HEK293 (cell line): ENCODE measurements at regions not wholly inside any gene's neighbourhood (a gene's known extent, or its start where the extent isn't known, plus 50 kb on each side); places are given as distances from the start of the nearest gene placed in this dataset.

Experiments
- CTCF ChIA-PET: fragments of 350-600 bp; formaldehyde crosslinking; extraction: SDS; loops from one replicate; lab custom pipeline; 2021; ENCODE audit warnings: antibody characterized with exemption; lab: Yijun Ruan, JAX
- POLR2A ChIA-PET: fragments of 300-600 bp; formaldehyde crosslinking; extraction: SDS; loops from one replicate; lab custom pipeline; 2020; ENCODE audit warnings: antibody characterized with exemption, inconsistent platforms; lab: Yijun Ruan, JAX
- H3K27ac ChIP-seq: fragments of 200-500 bp; sonication (Bioruptor generic); 2 replicates; pipeline ENCODE4 v1.5.1; 2014; ENCODE audit warnings: low read depth, low read length, control low read depth, inconsistent platforms; ENCODE audit errors: extremely low read depth
- H3K36me3 ChIP-seq, 2 experiments: fragments of 200-500 bp in 1 of 2; sonication (Bioruptor generic) in 1 of 2; 1 replicate in 1 of 2; 2 replicates in 1 of 2; pipeline ENCODE4 v1.5.1; 2014 to 2017; ENCODE audit warnings: inconsistent platforms in 2 of 2, low read length in 2 of 2; ENCODE audit not compliant: control insufficient read depth in 2 of 2, insufficient read depth in 1 of 2
- H3K4me1 ChIP-seq: fragments of 200-500 bp; sonication (Bioruptor generic); 2 replicates; pipeline ENCODE4 v1.5.1; 2014; ENCODE audit warnings: mild to moderate bottlenecking, low read length, inconsistent platforms; ENCODE audit not compliant: control insufficient read depth, insufficient read depth
- H3K4me3 ChIP-seq: 2 replicates; pipeline ENCODE4 v1.5.1; 2011; ENCODE audit warnings: low read depth, mild to moderate bottlenecking, control low read depth, low read length, moderate library complexity
- H3K9me3 ChIP-seq: fragments of 200-500 bp; sonication (Bioruptor generic); 2 replicates; pipeline ENCODE4 v1.5.1; 2014; ENCODE audit warnings: low read depth, low read length, inconsistent platforms; ENCODE audit not compliant: control insufficient read depth, insufficient read depth
- ATF2 ChIP-seq: fragments of 450-650 bp; formaldehyde crosslinking; IDR thresholded peaks from 2 replicates; pipeline ENCODE4 v1.5.1; 2016; ENCODE audit warnings: missing biosample characterization, missing genetic modification characterization, low read depth
- KLF17 ChIP-seq: fragments of 450-650 bp; formaldehyde crosslinking; IDR thresholded peaks from 2 replicates; pipeline ENCODE4 v1.5.1; 2016; ENCODE audit warnings: missing biosample characterization, missing genetic modification characterization
- MEIS1 ChIP-seq: sonication (generic); formaldehyde crosslinking; IDR thresholded peaks from 2 replicates; pipeline ENCODE4 v1.8.1; 2022; ENCODE audit warnings: missing genetic modification reagents, mild to moderate bottlenecking, borderline replicate concordance
- TCF7L2 ChIP-seq: IDR thresholded peaks from 2 replicates; pipeline ENCODE4 v1.6.1; 2011; ENCODE audit warnings: low read depth, mild to moderate bottlenecking, inconsistent platforms, low read length, moderate library complexity, borderline replicate concordance
- WT1 ChIP-seq: fragments of 450-650 bp; formaldehyde crosslinking; IDR thresholded peaks from 2 replicates; pipeline ENCODE4 v1.5.1; 2016; ENCODE audit warnings: missing biosample characterization, missing genetic modification characterization
- ZFP3 ChIP-seq: fragments of 450-650 bp; formaldehyde crosslinking; IDR thresholded peaks from 2 replicates; pipeline ENCODE4 v1.5.1; 2016; ENCODE audit warnings: low read depth, missing biosample characterization, missing genetic modification characterization
- ZNF148 ChIP-seq: fragments of 450-650 bp; formaldehyde crosslinking; IDR thresholded peaks from 2 replicates; pipeline ENCODE4 v1.5.0; 2017; ENCODE audit warnings: missing biosample characterization, missing genetic modification characterization, borderline replicate concordance
- ZNF221 ChIP-seq: fragments of 450-650 bp; formaldehyde crosslinking; IDR thresholded peaks from 2 replicates; pipeline ENCODE4 v1.5.1; 2017; ENCODE audit warnings: missing biosample characterization, missing genetic modification characterization, borderline replicate concordance
- ZNF248 ChIP-seq: fragments of 450-650 bp; formaldehyde crosslinking; IDR thresholded peaks from 2 replicates; pipeline ENCODE4 v1.5.1; 2017; ENCODE audit warnings: missing biosample characterization, missing genetic modification characterization
- ZNF341 ChIP-seq: fragments of 450-650 bp; formaldehyde crosslinking; IDR thresholded peaks from 2 replicates; pipeline ENCODE4; 2016; ENCODE audit warnings: low read depth, missing biosample characterization, missing genetic modification characterization
- ZNF416 ChIP-seq: fragments of 450-650 bp; formaldehyde crosslinking; IDR thresholded peaks from 2 replicates; pipeline ENCODE4 v1.5.1; 2016; ENCODE audit warnings: missing biosample characterization, missing genetic modification characterization
- ZNF510 ChIP-seq: fragments of 450-650 bp; formaldehyde crosslinking; IDR thresholded peaks from 2 replicates; pipeline ENCODE4 v1.5.1; 2018; ENCODE audit warnings: mild to moderate bottlenecking, missing genetic modification characterization, missing biosample characterization; ENCODE audit not compliant: insufficient replicate concordance
- ZNF549 ChIP-seq: fragments of 450-650 bp; IDR thresholded peaks from 2 replicates; pipeline ENCODE4 v1.5.1; 2018; ENCODE audit warnings: missing biosample characterization, missing genetic modification characterization, mild to moderate bottlenecking, inconsistent platforms, moderate library complexity
- ZNF580 ChIP-seq: fragments of 450-650 bp; formaldehyde crosslinking; IDR thresholded peaks from 2 replicates; pipeline ENCODE4 v1.5.1; 2016; ENCODE audit warnings: missing biosample characterization, missing genetic modification characterization
- ZNF658 ChIP-seq: fragments of 450-650 bp; formaldehyde crosslinking; IDR thresholded peaks from 2 replicates; pipeline ENCODE4; 2016; ENCODE audit warnings: missing biosample characterization, missing genetic modification characterization
- ZNF692 ChIP-seq: fragments of 450-650 bp; formaldehyde crosslinking; IDR thresholded peaks from 2 replicates; pipeline ENCODE4 v1.5.1; 2016; ENCODE audit warnings: missing biosample characterization, missing genetic modification characterization
- ZNF76 ChIP-seq: fragments of 450-650 bp; formaldehyde crosslinking; IDR thresholded peaks from 2 replicates; pipeline ENCODE4; 2016; ENCODE audit warnings: low read depth, missing biosample characterization, missing genetic modification characterization, borderline replicate concordance
- ZNF768 ChIP-seq: fragments of 450-650 bp; formaldehyde crosslinking; IDR thresholded peaks from 2 replicates; pipeline ENCODE4 v1.5.1; 2018; ENCODE audit warnings: missing biosample characterization, mild to moderate bottlenecking, missing genetic modification characterization
- ZSCAN18 ChIP-seq: fragments of 450-650 bp; formaldehyde crosslinking; IDR thresholded peaks from 2 replicates; pipeline ENCODE4 v1.5.1; 2016; ENCODE audit warnings: missing biosample characterization, missing genetic modification characterization
- ZSCAN4 ChIP-seq: fragments of 450-650 bp; formaldehyde crosslinking; IDR thresholded peaks from 2 replicates; pipeline ENCODE4 v1.5.1; 2017; ENCODE audit warnings: missing biosample characterization, missing genetic modification characterization
- ZSCAN5A ChIP-seq: fragments of 450-650 bp; formaldehyde crosslinking; IDR thresholded peaks from 2 replicates; pipeline ENCODE4 v1.5.1; 2016; ENCODE audit warnings: missing biosample characterization, missing genetic modification characterization

GRCh38 chr1:88204612-88205167 is 479.4 kb upstream of the PKN2 start:
- ChIA-PET POLR2A (no interaction called here), CTCF (interaction anchor here (0.6 to 1.5 kb wide), 4 partner anchors 9 to 97 kb away, joined by 3 to 4 read pairs (median 3); no protein-coding TSS in a partner anchor)
- Histone ChIP-seq H3K4me3 (no peak overlapping the region), H3K27ac (no peak overlapping the region), H3K36me3 (no peaks in the 10 kb centered on the region), H3K9me3 (no peaks in the 10 kb centered on the region), H3K4me1 (no peaks in the 10 kb centered on the region)
- no peak for TF ChIP-seq ZNF76 (tag by site-specific recombination)
- no peak for TF ChIP-seq ZNF692 (tag by site-specific recombination)
- no peak for TF ChIP-seq ZNF416 (tag by site-specific recombination)
- no peak for TF ChIP-seq ZNF580 (tag by site-specific recombination)
- no peak for TF ChIP-seq ATF2 (tag by site-specific recombination)
- no peak for TF ChIP-seq ZSCAN5A (tag by site-specific recombination)
- TF ChIP-seq ZNF341 (tag by site-specific recombination): no peak
- no peak for TF ChIP-seq ZSCAN4 (tag by site-specific recombination)
- TF ChIP-seq ZNF510 (tag by site-specific recombination): no peak
- TF ChIP-seq ZNF221 (tag by site-specific recombination): no peak
- TF ChIP-seq MEIS1 (CRISPR knock-in tag): no peak
- no peak for TF ChIP-seq ZNF549

GRCh38 chr1:88208389-88208788 is 475.7 kb upstream of the PKN2 start:
- no peaks in the 10 kb centered on the region for H3K4me1 ChIP-seq
- POLR2A ChIA-PET: no interaction called here
- CTCF ChIA-PET: interaction anchor here (0.6 to 1.5 kb wide), 2 partner anchors 14 to 883 kb away, joined by 3 to 5 read pairs; no protein-coding TSS in a partner anchor
- no peak for TF ChIP-seq ZNF658
- TF ChIP-seq ZNF248 (tag by site-specific recombination): no peak
- no peak for TF ChIP-seq ZSCAN4 (tag by site-specific recombination)
- TF ChIP-seq ZNF148 (tag by site-specific recombination): no peak
- TF ChIP-seq ZNF341 (tag by site-specific recombination): no peak
- TF ChIP-seq WT1 (tag by site-specific recombination): no peak
- TF ChIP-seq ZNF768: no peak
- TF ChIP-seq ZFP3 (tag by site-specific recombination): no peak
- TF ChIP-seq TCF7L2: no peak
- no peak for TF ChIP-seq ZSCAN18 (tag by site-specific recombination)
- no peak for TF ChIP-seq KLF17

More at GRCh38 chr1:88208389-88208788, 475.7 kb upstream of the PKN2 start:
- H3K4me3 ChIP-seq: no peak overlapping the region
- H3K27ac ChIP-seq: no peak overlapping the region
- H3K36me3 ChIP-seq: no peaks in the 10 kb centered on the region
- no peaks in the 10 kb centered on the region for H3K9me3 ChIP-seq
